DND-41 (cell line): ENCODE measurements at regions not wholly inside any gene's neighbourhood (a gene's known extent, or its start where the extent isn't known, plus 50 kb on each side); places are given as distances from the start of the nearest gene placed in this dataset.

Source experiments
- EZH2 ChIP-seq: IDR thresholded peaks from 3 replicates; pipeline ENCODE4 v1.6.1; 2012; ENCODE audit warnings: borderline replicate concordance, low read depth, mild to moderate bottlenecking, moderate library complexity, low read length, inconsistent platforms; ENCODE audit not compliant: severe bottlenecking
- TF ChIP-seq, protein P1 (sequence below): IDR thresholded peaks from 2 replicates; pipeline ENCODE4 v1.5.1; 2012; ENCODE audit warnings: borderline replicate concordance, low read length, moderate library complexity, mild to moderate bottlenecking; ENCODE audit not compliant: poor library complexity, severe bottlenecking; ENCODE audit errors: extremely low read depth

DNA sequence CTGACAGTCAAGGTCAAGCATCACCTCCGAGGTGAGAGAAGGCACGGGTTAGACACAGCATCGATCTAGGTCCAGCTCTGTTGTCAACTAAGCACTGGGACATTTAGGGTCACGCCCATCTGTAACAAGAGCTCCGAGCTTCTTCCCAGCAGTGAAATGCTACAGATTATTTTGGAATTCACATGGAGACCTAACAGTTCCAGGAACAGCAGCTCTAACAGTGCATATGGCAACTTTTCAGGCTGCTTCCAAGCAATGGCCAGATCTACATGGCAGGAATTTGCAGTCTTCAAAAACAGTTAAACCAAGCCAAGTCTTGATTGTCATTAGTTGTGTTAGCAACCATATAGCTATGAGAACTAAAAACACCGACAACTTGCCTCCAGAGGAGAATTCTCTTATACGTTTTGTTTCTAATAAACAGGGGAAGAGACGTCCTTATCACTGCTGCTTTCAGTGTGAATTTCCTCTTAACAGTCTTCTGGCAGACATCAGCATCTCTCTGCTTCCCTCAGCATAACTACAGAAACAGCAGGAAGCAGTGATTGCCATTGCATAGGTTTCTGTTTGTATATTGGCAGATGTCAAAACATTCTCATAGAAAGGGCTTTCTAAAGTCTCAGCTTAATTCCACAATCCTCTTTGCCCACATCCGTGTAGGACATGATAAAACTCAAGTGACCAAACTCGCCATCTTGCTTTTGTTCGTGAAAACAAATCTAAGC, 242.1 kb upstream of the DAPK1 start:
- TF ChIP-seq, protein P1, sequence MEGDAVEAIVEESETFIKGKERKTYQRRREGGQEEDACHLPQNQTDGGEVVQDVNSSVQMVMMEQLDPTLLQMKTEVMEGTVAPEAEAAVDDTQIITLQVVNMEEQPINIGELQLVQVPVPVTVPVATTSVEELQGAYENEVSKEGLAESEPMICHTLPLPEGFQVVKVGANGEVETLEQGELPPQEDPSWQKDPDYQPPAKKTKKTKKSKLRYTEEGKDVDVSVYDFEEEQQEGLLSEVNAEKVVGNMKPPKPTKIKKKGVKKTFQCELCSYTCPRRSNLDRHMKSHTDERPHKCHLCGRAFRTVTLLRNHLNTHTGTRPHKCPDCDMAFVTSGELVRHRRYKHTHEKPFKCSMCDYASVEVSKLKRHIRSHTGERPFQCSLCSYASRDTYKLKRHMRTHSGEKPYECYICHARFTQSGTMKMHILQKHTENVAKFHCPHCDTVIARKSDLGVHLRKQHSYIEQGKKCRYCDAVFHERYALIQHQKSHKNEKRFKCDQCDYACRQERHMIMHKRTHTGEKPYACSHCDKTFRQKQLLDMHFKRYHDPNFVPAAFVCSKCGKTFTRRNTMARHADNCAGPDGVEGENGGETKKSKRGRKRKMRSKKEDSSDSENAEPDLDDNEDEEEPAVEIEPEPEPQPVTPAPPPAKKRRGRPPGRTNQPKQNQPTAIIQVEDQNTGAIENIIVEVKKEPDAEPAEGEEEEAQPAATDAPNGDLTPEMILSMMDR: no peak
- TF ChIP-seq EZH2: no peak
